HL-60/S4 (cell line): ENCODE measurements at regions not wholly inside any gene's neighbourhood (a gene's known extent, or its start where the extent isn't known, plus 50 kb on each side); places are given as distances from the start of the nearest gene placed in this dataset.

Source experiments
- in situ Hi-C: fragments of 300-500 bp; cut with MboI; formaldehyde crosslinking; loops from 2 replicates; pipeline ENCODE4 v1.14.3; 2022; ENCODE audit warnings: low sequenced_read_pairs

- in situ Hi-C loops = loop anchor here (25.0 kb wide), 1 partner anchor 90 kb away; the partner anchor contains the start of gene RHOXF1
Measured at GRCh38 chrX:120021927-120022326, 55.6 kb downstream of the RHOXF2B start.

DNA sequence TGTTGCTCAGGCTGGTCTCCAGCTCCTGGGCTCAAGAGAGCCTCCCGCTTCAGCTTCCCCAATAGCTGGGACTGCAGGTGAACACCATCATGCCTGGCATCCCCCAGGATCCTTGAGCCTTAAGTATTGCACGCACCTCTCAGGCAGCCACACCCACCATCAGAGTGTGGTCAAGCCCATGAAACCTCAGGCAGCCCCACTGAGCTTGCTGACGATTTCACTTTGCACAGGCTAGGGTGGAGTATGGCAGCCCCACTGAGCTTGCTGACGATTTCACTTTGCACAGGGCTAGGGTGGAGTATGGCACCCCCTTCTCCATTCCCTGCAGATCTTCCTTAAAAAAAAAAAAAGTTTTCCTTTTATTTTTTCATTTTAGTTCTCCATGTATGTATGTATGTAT, 57.2 kb downstream of the RHOXF2B start:
- in situ Hi-C loops = loop anchor here (25.0 kb wide), 1 partner anchor 92 kb away; the partner anchor contains the start of gene RHOXF1

- in situ Hi-C loops = loop anchor here (25.0 kb wide), 1 partner anchor 96 kb away; the partner anchor contains the start of gene RHOXF1
Measured at GRCh38 chrX:120016068-120016441, 61.4 kb downstream of the RHOXF2B start.

DNA sequence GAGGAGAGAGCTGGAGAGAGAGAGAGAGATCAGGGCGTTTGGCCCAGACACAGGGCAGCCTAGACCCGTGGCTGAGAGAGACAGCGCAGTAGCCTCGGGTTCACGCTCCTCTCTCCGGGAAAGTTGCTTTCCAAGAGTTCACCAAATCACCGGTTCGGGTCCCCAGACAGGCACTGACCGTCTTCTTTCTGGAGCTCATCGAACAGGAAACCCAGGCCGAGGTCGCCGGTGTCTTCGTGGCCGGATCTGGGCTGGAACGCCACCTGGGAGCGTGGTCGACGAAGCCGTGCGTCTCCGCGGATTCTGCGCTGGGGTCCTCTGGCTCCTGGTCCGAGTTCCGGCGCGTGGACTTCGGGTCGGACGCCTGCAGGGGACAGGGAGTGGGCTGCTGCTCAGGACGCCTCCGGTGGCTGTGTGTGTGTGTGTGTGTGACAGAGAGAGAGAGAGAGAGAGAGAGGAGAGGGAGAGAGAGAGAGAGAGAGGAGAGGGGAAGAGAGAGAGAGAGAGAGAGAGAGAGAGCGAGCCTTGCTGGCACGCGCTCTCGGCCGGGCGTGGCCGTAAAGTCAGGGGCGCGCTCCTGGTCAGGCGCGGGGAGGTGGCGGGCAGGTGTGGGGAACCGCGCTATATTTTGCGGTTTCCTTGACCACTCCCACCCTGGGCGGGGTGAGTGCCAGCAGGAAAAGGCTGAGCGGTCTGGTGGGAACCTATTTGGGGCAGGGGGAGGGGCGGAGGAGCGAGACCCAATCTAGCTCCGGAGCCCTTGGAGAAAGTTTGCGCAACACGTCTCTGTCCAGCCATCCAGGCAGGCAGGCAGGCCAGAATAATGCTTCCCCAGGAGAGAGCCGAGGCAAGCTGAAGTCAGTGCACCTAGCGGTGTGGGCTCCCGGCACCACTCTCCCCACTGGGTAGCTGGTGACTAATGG, 62.1 kb downstream of the RHOXF2B start:
- in situ Hi-C loops = loop anchor here (25.0 kb wide), 1 partner anchor 97 kb away; the partner anchor contains the start of gene RHOXF1

- in situ Hi-C loops = loop anchor here (25.0 kb wide), 1 partner anchor 98 kb away; the partner anchor contains the start of gene RHOXF1
Measured at GRCh38 chrX:120014354-120015130, 62.9 kb downstream of the RHOXF2B start.

- in situ Hi-C loops = loop anchor here (25.0 kb wide), 1 partner anchor 111 kb away; the partner anchor contains the start of gene RHOXF1
Measured at GRCh38 chrX:120001787-120002186, 58.2 kb upstream of the NKAP start.

DNA sequence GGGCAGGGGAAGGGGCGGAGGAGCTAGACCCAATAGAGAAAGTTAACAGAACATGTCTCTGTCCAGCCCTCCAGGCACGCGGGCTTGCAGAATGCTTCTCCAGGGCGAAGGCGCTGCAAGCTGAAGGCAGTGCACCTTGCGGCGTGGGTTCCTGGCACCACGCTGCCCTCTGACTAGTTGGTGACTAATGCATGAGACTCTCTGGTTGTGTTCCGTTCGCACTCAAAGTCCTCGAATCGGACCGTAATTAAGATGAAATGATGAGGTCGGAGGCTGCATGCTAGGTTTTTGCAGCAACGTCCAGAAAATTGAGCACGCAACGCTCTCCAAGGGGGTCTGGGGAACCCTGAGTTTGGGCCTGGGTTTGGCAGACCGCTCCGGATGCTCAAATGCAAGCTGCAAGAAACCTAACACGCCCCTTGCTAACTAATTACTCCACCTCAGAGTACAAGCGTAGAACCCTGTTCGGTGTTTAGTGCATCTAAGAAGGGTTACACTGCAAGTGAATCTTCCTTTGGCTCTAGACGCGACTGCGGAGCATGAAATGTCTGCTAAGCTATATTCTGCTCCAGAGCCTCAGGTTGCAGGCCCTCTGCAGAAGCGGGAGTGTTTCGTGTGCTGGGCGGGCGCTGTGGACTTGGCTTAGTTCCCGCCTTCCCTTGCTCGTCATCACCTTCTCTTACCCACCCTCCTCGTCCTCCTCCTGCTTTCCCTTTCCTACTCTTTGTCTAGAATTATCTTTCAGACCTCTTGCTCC, 57.1 kb upstream of the NKAP start:
- in situ Hi-C loops = loop anchor here (25.0 kb wide), 1 partner anchor 112 kb away; the partner anchor contains the start of gene RHOXF1

GRCh38 chrX:119999087-119999634, 55.6 kb upstream of the NKAP start:
- in situ Hi-C loops = no loop called here

GRCh38 chrX:119997570-119997969, 54.0 kb upstream of the NKAP start:
- in situ Hi-C loops = no loop called here

DNA sequence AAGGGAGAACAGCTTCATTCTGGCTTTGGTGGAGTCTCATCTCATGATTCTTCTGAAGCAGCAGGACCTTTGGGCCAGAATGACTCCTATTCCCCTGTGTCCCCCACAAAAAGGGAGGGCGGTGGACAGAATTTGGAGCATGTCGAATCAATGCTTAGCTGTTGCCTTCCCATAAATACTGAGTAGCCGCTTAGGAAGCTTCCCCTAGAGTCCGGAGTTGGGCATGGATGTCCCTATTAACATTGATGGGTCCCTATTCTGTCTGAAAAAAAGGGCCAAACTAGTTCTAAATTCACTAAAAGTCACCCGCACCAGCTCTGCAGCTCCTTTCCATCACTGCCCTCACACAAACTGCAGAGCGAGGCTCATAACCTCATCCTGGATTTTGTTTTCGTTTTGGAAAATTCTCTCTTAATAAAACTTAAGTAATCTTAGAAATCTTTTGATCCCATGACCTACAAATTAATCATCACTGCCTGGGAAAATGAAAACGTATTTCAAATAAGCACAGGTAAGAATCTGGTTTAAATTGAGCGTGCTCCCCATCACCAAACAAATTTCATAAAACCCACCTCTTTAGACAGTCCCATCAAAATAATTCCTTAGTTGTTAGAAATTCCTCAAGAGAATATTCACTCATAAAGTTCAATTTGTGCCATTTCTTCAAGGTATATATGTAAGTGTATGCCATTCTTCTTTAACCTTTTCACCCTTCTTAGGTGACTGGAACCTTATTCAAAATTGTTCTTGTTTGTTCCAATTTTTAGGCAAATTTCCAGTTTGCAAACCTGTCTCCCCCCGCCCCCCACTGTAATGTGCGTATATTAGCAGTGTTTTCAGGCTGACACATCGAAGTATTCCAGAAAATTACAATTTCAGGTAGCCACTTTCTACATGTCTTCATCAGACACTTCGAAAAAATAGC, 53.3 kb upstream of the NKAP start:
- in situ Hi-C loops = no loop called here

DNA sequence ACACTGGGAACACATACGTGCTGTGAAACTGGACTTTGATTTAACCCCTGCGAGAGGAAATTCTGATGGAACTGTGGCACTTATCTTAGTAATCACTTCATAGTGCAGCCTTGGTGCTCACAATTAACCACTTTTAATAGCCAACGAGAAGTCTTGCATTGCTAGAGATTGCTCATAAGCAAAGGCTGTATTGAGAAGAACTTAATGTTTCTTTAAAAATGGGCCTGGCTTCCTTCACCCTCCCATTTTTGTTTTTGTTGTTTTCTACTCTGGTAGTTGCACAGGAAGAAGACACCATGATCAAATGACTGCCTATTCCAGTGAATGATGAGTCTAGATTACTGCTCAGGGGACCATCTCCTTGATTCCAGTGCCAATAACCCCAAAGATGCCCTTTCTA, 52.5 kb upstream of the NKAP start:
- in situ Hi-C loops = no loop called here
